HepG2 (cell line): ENCODE measurements at regions not wholly inside any gene's neighbourhood (a gene's known extent, or its start where the extent isn't known, plus 50 kb on each side); places are given as distances from the start of the nearest gene placed in this dataset.

Source experiments
- ARHGAP35 ChIP-seq: sonication (generic); formaldehyde crosslinking; IDR thresholded peaks from 2 replicates; pipeline ENCODE4 v1.9.0; 2022; ENCODE audit warnings: mild to moderate bottlenecking, inconsistent platforms, moderate library complexity, missing genetic modification reagents, borderline replicate concordance
- FOSL1 ChIP-seq: sonication (generic); formaldehyde crosslinking; IDR thresholded peaks from 2 replicates; pipeline ENCODE4 v1.9.0; 2021; ENCODE audit warnings: missing genetic modification reagents, borderline replicate concordance
- NR1H2 ChIP-seq: sonication (generic); formaldehyde crosslinking; IDR thresholded peaks from 2 replicates; pipeline ENCODE4 v1.8.1; 2022; ENCODE audit warnings: low read depth, missing genetic modification reagents, borderline replicate concordance
- POLR2A ChIP-seq, 2 experiments: IDR thresholded peaks; 2 replicates each; pipeline ENCODE4 v1.6.1; 2011; ENCODE audit warnings: low read depth in 2 of 2, low read length in 2 of 2, mild to moderate bottlenecking in 1 of 2, moderate library complexity in 1 of 2; ENCODE audit not compliant: insufficient read depth in 1 of 2
- SALL2 ChIP-seq: sonication (generic); formaldehyde crosslinking; IDR thresholded peaks from 2 replicates; pipeline ENCODE4 v1.8.1; 2023; ENCODE audit warnings: mild to moderate bottlenecking, missing genetic modification reagents, inconsistent platforms
- ZFY ChIP-seq: sonication (generic); formaldehyde crosslinking; IDR thresholded peaks from 2 replicates; pipeline ENCODE4 v1.4.0; 2020; ENCODE audit warnings: missing genetic modification reagents
- ZIK1 ChIP-seq: sonication (generic); formaldehyde crosslinking; IDR thresholded peaks from 2 replicates; pipeline ENCODE4 v1.5.0; 2020; ENCODE audit warnings: mild to moderate bottlenecking, low read depth, missing genetic modification reagents, borderline replicate concordance
- ZNF24 ChIP-seq: fragments of 450-650 bp; IDR thresholded peaks from 2 replicates; pipeline ENCODE4 v1.6.1; 2017; ENCODE audit warnings: antibody characterized with exemption, mild to moderate bottlenecking
- ZNF256 ChIP-seq: sonication (generic); formaldehyde crosslinking; conservative IDR thresholded peaks from 2 replicates; pipeline ENCODE4 v1.4.0; 2020; ENCODE audit warnings: missing genetic modification reagents
- TF ChIP-seq, protein P1 (sequence below): sonication (generic); formaldehyde crosslinking; IDR thresholded peaks from 2 replicates; pipeline ENCODE4 v1.5.0; 2020; ENCODE audit warnings: mild to moderate bottlenecking, missing genetic modification reagents, moderate library complexity
- TF ChIP-seq, protein P2 (sequence below), 2 experiments: IDR thresholded peaks; 2 replicates each; pipeline ENCODE4 v1.6.1; 2011 to 2012; ENCODE audit warnings: low read length in 2 of 2, borderline replicate concordance in 1 of 2, low read depth in 1 of 2, mild to moderate bottlenecking in 1 of 2, moderate library complexity in 1 of 2
- TF ChIP-seq, protein P3 (sequence below): sonication (generic); formaldehyde crosslinking; IDR thresholded peaks from 2 replicates; pipeline ENCODE4 v1.5.0; 2020; ENCODE audit warnings: mild to moderate bottlenecking, missing genetic modification reagents, borderline replicate concordance
- TF ChIP-seq, protein P4 (sequence below): sonication (generic); formaldehyde crosslinking; IDR thresholded peaks from 2 replicates; pipeline ENCODE4 v1.8.1; 2023; ENCODE audit warnings: mild to moderate bottlenecking, missing genetic modification reagents

DNA sequence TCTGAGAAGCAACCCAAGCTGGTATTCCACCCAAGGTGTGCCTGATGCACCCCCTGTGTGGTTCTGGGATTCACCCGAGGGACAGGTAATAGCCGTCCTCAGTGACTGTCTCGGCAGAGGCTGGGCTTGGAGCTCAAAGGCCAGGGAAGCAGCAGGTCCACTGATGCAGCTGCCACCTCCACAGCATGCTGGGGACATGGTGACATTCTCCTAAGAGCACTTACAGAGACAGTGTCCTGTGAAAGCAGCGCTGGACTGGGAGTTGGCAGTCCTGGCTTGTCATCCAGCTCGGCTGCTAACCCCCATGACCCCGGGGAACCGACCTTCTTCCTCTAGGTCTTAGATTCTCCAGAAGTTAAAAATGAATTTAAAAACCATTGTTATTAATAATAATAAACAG, 72.8 kb downstream of the RPUSD4 start:
- TF ChIP-seq ARHGAP35 (CRISPR knock-in tag) (no peak), NR1H2 (CRISPR knock-in tag) (no peak), ZNF24 (no peak), FOSL1 (CRISPR knock-in tag) (no peak), ZNF256 (CRISPR knock-in tag) (no peak), ZIK1 (CRISPR knock-in tag) (no peak), SALL2 (no peak), POLR2A (IDR thresholded peaks at IDR 0.05; ENCODE audit: insufficient read depth in 1 of 2, low read depth in 2 of 2, low read length in 2 of 2) (no peak), ZFY (CRISPR knock-in tag) (no peak)
- TF ChIP-seq, protein P1, sequence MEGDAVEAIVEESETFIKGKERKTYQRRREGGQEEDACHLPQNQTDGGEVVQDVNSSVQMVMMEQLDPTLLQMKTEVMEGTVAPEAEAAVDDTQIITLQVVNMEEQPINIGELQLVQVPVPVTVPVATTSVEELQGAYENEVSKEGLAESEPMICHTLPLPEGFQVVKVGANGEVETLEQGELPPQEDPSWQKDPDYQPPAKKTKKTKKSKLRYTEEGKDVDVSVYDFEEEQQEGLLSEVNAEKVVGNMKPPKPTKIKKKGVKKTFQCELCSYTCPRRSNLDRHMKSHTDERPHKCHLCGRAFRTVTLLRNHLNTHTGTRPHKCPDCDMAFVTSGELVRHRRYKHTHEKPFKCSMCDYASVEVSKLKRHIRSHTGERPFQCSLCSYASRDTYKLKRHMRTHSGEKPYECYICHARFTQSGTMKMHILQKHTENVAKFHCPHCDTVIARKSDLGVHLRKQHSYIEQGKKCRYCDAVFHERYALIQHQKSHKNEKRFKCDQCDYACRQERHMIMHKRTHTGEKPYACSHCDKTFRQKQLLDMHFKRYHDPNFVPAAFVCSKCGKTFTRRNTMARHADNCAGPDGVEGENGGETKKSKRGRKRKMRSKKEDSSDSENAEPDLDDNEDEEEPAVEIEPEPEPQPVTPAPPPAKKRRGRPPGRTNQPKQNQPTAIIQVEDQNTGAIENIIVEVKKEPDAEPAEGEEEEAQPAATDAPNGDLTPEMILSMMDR = no peak
- TF ChIP-seq, protein P2, sequence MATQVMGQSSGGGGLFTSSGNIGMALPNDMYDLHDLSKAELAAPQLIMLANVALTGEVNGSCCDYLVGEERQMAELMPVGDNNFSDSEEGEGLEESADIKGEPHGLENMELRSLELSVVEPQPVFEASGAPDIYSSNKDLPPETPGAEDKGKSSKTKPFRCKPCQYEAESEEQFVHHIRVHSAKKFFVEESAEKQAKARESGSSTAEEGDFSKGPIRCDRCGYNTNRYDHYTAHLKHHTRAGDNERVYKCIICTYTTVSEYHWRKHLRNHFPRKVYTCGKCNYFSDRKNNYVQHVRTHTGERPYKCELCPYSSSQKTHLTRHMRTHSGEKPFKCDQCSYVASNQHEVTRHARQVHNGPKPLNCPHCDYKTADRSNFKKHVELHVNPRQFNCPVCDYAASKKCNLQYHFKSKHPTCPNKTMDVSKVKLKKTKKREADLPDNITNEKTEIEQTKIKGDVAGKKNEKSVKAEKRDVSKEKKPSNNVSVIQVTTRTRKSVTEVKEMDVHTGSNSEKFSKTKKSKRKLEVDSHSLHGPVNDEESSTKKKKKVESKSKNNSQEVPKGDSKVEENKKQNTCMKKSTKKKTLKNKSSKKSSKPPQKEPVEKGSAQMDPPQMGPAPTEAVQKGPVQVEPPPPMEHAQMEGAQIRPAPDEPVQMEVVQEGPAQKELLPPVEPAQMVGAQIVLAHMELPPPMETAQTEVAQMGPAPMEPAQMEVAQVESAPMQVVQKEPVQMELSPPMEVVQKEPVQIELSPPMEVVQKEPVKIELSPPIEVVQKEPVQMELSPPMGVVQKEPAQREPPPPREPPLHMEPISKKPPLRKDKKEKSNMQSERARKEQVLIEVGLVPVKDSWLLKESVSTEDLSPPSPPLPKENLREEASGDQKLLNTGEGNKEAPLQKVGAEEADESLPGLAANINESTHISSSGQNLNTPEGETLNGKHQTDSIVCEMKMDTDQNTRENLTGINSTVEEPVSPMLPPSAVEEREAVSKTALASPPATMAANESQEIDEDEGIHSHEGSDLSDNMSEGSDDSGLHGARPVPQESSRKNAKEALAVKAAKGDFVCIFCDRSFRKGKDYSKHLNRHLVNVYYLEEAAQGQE (IDR thresholded peaks at IDR 0.05; ENCODE audit: borderline replicate concordance in 1 of 2, low read depth in 1 of 2, low read length in 2 of 2) = no peak
- TF ChIP-seq, protein P3, sequence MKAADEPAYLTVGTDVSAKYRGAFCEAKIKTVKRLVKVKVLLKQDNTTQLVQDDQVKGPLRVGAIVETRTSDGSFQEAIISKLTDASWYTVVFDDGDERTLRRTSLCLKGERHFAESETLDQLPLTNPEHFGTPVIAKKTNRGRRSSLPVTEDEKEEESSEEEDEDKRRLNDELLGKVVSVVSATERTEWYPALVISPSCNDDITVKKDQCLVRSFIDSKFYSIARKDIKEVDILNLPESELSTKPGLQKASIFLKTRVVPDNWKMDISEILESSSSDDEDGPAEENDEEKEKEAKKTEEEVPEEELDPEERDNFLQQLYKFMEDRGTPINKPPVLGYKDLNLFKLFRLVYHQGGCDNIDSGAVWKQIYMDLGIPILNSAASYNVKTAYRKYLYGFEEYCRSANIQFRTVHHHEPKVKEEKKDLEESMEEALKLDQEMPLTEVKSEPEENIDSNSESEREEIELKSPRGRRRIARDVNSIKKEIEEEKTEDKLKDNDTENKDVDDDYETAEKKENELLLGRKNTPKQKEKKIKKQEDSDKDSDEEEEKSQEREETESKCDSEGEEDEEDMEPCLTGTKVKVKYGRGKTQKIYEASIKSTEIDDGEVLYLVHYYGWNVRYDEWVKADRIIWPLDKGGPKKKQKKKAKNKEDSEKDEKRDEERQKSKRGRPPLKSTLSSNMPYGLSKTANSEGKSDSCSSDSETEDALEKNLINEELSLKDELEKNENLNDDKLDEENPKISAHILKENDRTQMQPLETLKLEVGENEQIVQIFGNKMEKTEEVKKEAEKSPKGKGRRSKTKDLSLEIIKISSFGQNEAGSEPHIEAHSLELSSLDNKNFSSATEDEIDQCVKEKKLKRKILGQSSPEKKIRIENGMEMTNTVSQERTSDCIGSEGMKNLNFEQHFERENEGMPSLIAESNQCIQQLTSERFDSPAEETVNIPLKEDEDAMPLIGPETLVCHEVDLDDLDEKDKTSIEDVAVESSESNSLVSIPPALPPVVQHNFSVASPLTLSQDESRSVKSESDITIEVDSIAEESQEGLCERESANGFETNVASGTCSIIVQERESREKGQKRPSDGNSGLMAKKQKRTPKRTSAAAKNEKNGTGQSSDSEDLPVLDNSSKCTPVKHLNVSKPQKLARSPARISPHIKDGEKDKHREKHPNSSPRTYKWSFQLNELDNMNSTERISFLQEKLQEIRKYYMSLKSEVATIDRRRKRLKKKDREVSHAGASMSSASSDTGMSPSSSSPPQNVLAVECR (CRISPR knock-in tag) = no peak
- TF ChIP-seq, protein P4, sequence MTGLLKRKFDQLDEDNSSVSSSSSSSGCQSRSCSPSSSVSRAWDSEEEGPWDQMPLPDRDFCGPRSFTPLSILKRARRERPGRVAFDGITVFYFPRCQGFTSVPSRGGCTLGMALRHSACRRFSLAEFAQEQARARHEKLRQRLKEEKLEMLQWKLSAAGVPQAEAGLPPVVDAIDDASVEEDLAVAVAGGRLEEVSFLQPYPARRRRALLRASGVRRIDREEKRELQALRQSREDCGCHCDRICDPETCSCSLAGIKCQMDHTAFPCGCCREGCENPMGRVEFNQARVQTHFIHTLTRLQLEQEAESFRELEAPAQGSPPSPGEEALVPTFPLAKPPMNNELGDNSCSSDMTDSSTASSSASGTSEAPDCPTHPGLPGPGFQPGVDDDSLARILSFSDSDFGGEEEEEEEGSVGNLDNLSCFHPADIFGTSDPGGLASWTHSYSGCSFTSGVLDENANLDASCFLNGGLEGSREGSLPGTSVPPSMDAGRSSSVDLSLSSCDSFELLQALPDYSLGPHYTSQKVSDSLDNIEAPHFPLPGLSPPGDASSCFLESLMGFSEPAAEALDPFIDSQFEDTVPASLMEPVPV (CRISPR knock-in tag) = no peak
